Natural killer cell (primary cell): ENCODE measurements at regions not wholly inside any gene's neighbourhood (a gene's known extent, or its start where the extent isn't known, plus 50 kb on each side); places are given as distances from the start of the nearest gene placed in this dataset.
A peak's percentile ranks its signal among the peaks of the same experiment; 100 is the strongest.

Experiments
- ATAC-seq, 3 donors: fragments of 150-1000 bp in 2 of 3; fragments of 200-7000 bp in 1 of 3; cut with Tn5 transposase; 1 replicate in 1 of 3; 2 replicates in 2 of 3; pipeline ENCODE4 v1.10.0; 2021; ENCODE audit warnings: mild to moderate bottlenecking in 2 of 3, moderate library complexity in 2 of 3
- DNase-seq, 2 donors: peaks; one replicate each; pipeline versions ENCODE4 v3.0.0 to v3.0.0-alpha.2; 2013 to 2021; ENCODE audit warnings: mixed read lengths in 1 of 2
- H3K27ac ChIP-seq: one replicate; pipeline ENCODE4 v1.5.1; 2013; ENCODE audit warnings: mild to moderate bottlenecking, low read length
- H3K27me3 ChIP-seq: one replicate; pipeline ENCODE4 v1.6.1; 2013; ENCODE audit warnings: low read length; ENCODE audit not compliant: control insufficient read depth, insufficient read depth
- H3K36me3 ChIP-seq: one replicate; pipeline ENCODE4 v1.6.1; 2013; ENCODE audit warnings: low read length; ENCODE audit not compliant: control insufficient read depth, insufficient read depth
- H3K4me1 ChIP-seq: one replicate; pipeline ENCODE4 v1.6.1; 2013; ENCODE audit warnings: low read length; ENCODE audit not compliant: control insufficient read depth, insufficient read depth
- H3K4me3 ChIP-seq: one replicate; pipeline ENCODE4 v1.5.1; 2013; ENCODE audit warnings: low read length
- H3K9me3 ChIP-seq: one replicate; pipeline ENCODE4 v1.6.1; 2013; ENCODE audit warnings: low read length; ENCODE audit not compliant: control insufficient read depth, insufficient read depth
- H3K27ac Mint-ChIP-seq, 2 donors: one replicate each; pipeline ENCODE4 v1.8.0; 2022; ENCODE audit warnings: mild to moderate bottlenecking in 2 of 2, mixed read lengths in 2 of 2, moderate library complexity in 1 of 2
- H3K27me3 Mint-ChIP-seq, 2 donors: one replicate each; pipeline ENCODE4 v1.8.0; 2022; ENCODE audit warnings: low read depth in 2 of 2, mixed read lengths in 2 of 2
- H3K36me3 Mint-ChIP-seq: one replicate; pipeline ENCODE4 v1.8.0; 2022; ENCODE audit warnings: mixed read lengths
- H3K4me1 Mint-ChIP-seq, 2 donors: one replicate each; pipeline ENCODE4 v1.8.0; 2022; ENCODE audit warnings: mixed read lengths in 2 of 2
- H3K4me3 Mint-ChIP-seq: one replicate; pipeline ENCODE4 v1.8.0; 2022; ENCODE audit warnings: mild to moderate bottlenecking, moderate library complexity, mixed read lengths
- H3K9me3 Mint-ChIP-seq, 2 donors: one replicate each; pipeline ENCODE4 v1.8.0; 2022; ENCODE audit warnings: mixed read lengths in 2 of 2
- WGBS: methylation state at CpG from one replicate; pipeline ENCODE4 v1.1.7; 2013; ENCODE audit warnings: missing lambda C conversion rate; ENCODE audit not compliant: insufficient coverage; 5-methylcytosine and 5-hydroxymethylcytosine counted together
- intact Hi-C: fragments of 100-400 bp; cut with micrococcal nuclease; formaldehyde crosslinking; loops from one replicate; pipeline ENCODE4 v1.14.2; 2022
- TF ChIP-seq, protein P1 (sequence below): fragments of 200-600 bp; IDR thresholded peaks from one replicate; pipeline ENCODE4 v1.8.0; 2022; ENCODE audit warnings: antibody characterized with exemption

DNA sequence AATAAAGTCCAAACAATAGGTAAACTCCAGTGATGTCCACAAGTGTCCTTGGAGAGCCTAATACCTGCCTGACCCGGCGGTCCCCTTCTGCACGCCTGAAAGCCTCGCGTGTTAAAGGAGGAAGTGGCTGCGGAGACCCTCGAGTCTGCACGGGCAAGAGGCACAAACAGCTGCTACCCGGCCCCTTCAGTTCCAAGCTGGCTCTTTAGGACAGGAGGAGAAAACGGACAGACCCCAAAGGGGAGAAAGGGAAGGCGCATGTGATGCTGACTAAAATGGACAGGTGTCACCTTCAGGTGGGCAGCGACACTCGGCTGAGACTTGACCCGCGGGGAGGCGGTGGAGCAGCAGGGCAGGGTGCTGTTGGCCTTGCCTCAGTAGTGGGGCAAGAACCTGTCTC is 102.7 kb upstream of the TENM3 start:
- DNase-seq (no peak), ATAC-seq (no peak)
- H3K27me3 ChIP-seq, result peaks cover 41% of the 10 kb centered on the region
- H3K4me1 ChIP-seq, result peaks cover 13% of the 10 kb centered on the region
- Mint-ChIP-seq H3K4me3 (no peak overlapping the region), H3K36me3 (no peaks in the 10 kb centered on the region), H3K9me3 (peaks cover 0 to 5% of the 10 kb centered on the region in 2 donors), H3K4me1 (peaks cover 0 to 4% of the 10 kb centered on the region in 2 donors), H3K27me3 (peaks cover 49 to 62% of the 10 kb centered on the region in 2 donors), H3K27ac (no peak overlapping the region)
- H3K4me3 ChIP-seq, result no peak overlapping the region
- no peak overlapping the region for H3K27ac ChIP-seq
- TF ChIP-seq, protein P1, sequence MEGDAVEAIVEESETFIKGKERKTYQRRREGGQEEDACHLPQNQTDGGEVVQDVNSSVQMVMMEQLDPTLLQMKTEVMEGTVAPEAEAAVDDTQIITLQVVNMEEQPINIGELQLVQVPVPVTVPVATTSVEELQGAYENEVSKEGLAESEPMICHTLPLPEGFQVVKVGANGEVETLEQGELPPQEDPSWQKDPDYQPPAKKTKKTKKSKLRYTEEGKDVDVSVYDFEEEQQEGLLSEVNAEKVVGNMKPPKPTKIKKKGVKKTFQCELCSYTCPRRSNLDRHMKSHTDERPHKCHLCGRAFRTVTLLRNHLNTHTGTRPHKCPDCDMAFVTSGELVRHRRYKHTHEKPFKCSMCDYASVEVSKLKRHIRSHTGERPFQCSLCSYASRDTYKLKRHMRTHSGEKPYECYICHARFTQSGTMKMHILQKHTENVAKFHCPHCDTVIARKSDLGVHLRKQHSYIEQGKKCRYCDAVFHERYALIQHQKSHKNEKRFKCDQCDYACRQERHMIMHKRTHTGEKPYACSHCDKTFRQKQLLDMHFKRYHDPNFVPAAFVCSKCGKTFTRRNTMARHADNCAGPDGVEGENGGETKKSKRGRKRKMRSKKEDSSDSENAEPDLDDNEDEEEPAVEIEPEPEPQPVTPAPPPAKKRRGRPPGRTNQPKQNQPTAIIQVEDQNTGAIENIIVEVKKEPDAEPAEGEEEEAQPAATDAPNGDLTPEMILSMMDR, result no peak
- H3K9me3 ChIP-seq, result no peaks in the 10 kb centered on the region
- WGBS, result 13% methylated on average over 16 of the region's 16 CpGs
- intact Hi-C loops, result no loop called here
- H3K36me3 ChIP-seq, result no peaks in the 10 kb centered on the region

DNA sequence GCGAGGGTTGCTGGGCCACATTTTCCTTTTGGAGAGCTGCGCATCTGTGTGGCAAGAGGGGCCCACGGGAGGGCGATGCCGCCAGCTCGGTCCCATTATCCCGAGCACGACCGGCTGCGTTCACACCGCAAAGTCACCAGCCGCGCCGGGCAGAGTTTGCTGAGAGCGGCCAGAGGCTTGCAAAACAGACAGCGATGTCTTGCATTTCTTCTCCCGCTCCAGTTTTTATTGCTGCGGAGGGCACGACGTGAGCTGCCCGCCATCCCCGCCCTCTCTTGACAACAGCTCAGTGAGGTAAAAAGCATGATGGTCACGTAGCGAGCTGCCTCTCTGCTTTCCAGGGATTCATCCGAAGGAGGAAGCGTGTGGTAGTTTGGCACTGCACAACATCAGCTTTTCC is 102.1 kb upstream of the TENM3 start:
- Mint-ChIP-seq H3K4me1 (peaks cover 0 to 4% of the 10 kb centered on the region in 2 donors), H3K4me3 (no peak overlapping the region), H3K9me3 (peaks cover 0 to 5% of the 10 kb centered on the region in 2 donors), H3K27ac (no peak overlapping the region), H3K27me3 (peaks cover 53 to 67% of the 10 kb centered on the region in 2 donors), H3K36me3 (no peaks in the 10 kb centered on the region)
- no peaks in the 10 kb centered on the region for H3K36me3 ChIP-seq
- no peaks in the 10 kb centered on the region for H3K9me3 ChIP-seq
- no peak overlapping the region for H3K4me3 ChIP-seq
- intact Hi-C loops, result no loop called here
- peaks cover 13% of the 10 kb centered on the region for H3K4me1 ChIP-seq
- DNase-seq (no peak), ATAC-seq (no peak)
- H3K27ac ChIP-seq, result no peak overlapping the region
- 9% methylated on average over 26 of the region's 26 CpGs for WGBS
- TF ChIP-seq, protein P1, result no peak
- H3K27me3 ChIP-seq, result peaks cover 41% of the 10 kb centered on the region

DNA sequence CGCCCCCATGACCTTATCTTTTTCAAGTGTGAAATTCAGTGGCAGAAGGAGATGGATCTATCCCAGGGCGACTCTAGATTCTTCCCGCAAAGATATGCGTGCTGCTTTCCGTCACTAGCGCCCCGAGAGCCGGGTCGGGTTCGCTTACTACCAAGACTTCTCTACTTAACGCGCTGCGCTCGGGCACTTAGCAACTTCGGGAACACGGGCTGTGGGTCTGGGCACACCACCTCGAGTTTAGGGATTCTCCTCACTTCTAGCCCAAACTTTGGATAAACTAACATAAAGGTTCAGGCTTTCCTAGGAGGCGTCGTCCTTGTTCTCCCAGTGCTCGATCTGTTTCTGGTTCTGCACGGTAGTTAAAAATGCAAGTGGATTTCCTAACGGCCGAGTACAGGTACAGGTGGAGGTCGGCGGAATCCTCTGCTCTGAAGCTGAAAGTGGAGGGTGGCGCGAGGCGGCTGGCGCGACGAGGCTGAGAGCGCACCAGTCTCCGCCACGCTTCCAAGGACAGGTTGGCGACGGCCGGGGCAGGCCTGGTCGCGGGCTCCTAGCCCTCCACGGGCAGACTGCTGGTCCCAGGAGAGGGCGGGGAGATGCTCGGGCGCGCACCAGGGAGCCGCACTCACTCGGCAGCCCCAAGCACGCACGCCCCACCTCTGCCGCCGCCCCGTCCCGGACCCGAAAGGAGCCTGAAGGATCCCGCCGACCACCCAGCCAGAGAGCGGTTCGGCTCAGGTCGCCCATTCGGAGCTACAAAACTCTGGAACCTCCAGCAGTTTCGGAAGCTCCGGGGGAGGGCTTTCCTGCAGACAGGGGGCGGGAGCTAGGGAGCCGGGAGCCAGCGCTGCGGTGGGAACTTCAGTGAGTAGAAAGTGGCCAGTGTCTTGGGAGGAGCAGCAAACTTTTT is 100.8 kb upstream of the TENM3 start:
- Mint-ChIP-seq H3K4me3 (peak overlapping the region; percentile 4), H3K27me3 (peaks cover 56 to 74% of the 10 kb centered on the region in 2 donors), H3K4me1 (peaks cover 0 to 4% of the 10 kb centered on the region in 2 donors), H3K27ac (no peak overlapping the region), H3K9me3 (peaks cover 0 to 3% of the 10 kb centered on the region in 2 donors), H3K36me3 (no peaks in the 10 kb centered on the region)
- H3K9me3 ChIP-seq, result no peaks in the 10 kb centered on the region
- intact Hi-C loops, result no loop called here
- WGBS, result 6% methylated on average over 63 of the region's 65 CpGs
- H3K27me3 ChIP-seq, result peaks cover 40% of the 10 kb centered on the region
- H3K4me3 ChIP-seq, result no peak overlapping the region
- no peak overlapping the region for H3K27ac ChIP-seq
- H3K36me3 ChIP-seq, result no peaks in the 10 kb centered on the region
- TF ChIP-seq, protein P1, result no peak
- DNase-seq, result no peak
- ATAC-seq, result no peak
- H3K4me1 ChIP-seq, result peaks cover 13% of the 10 kb centered on the region
